ENCODE measurements at regions not wholly inside any gene's neighbourhood (a gene's known extent, or its start where the extent isn't known, plus 50 kb on each side); places are given as distances from the start of the nearest gene placed in this dataset.
"Not testable (repeated sequence)": the region's sequence is repeated elsewhere in the genome, so short reads cannot be mapped to it uniquely, and the experiment has no call there.

DNA sequence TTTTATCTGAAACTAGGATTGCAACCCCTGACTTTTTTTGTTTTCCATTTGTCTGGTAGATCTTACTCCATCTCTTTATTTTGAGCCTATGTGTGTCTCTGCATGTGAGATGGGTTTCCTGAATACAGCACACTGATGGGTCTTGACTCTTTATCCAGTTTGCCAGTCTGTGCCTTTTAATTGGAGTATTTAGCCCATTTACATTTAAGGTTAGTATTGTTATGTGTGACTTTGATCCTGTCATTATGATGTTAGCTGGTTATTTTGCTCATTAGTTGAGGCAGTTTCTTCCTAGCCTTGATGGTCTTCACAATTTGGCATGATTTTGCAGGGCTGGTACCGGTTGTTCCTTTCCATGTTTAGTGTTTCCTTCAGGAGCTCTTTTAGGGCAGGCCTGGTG lies 148.1 kb upstream of the MAST4 start:
- not testable (repeated sequence) for H2BK12ac ChIP-seq (ENCODE audit: low read length); H2AK5ac ChIP-seq (ENCODE audit: low read depth, low read length); H3K36me3 ChIP-seq (replicated peaks in 1 of 2; ENCODE audit: control insufficient read depth in 2 of 2, insufficient read depth in 2 of 2, low read length in 2 of 2); H2BK15ac ChIP-seq (ENCODE audit: low read length); H3K9me3 ChIP-seq (replicated peaks in 1 of 2; ENCODE audit: control insufficient read depth in 2 of 2, insufficient read depth in 1 of 2, low read depth in 1 of 2, low read length in 2 of 2); H3K79me1 ChIP-seq (ENCODE audit: low read depth, low read length); H4K91ac ChIP-seq (ENCODE audit: low read depth, low read length, poor library complexity); H3K27me3 ChIP-seq (ENCODE audit: control insufficient read depth in 3 of 3, insufficient read depth in 3 of 3, low read depth in 1 of 3, low read length in 3 of 3); H3K9ac ChIP-seq (ENCODE audit: low read depth, low read length, poor library complexity); H2AFZ ChIP-seq (ENCODE audit: low read length); H4K8ac ChIP-seq (ENCODE audit: low read depth, low read length); H3K4me3 ChIP-seq (ENCODE audit: low read length in 2 of 2); H3K4me2 ChIP-seq (ENCODE audit: insufficient read depth, low read length, poor library complexity, severe bottlenecking); H3K27ac ChIP-seq (replicated peaks; ENCODE audit: low read length); H3K18ac ChIP-seq (ENCODE audit: low read length); H3K4ac ChIP-seq (ENCODE audit: low read length); H3K23ac ChIP-seq (ENCODE audit: low read depth, low read length, poor library complexity); H3K14ac ChIP-seq (ENCODE audit: low read length); H2BK5ac ChIP-seq (ENCODE audit: low read length); H3K4me1 ChIP-seq (ENCODE audit: control insufficient read depth in 2 of 2, insufficient read depth in 1 of 2, low read depth in 1 of 2, low read length in 2 of 2); H2BK120ac ChIP-seq (ENCODE audit: low read depth, low read length); DNase-seq (ENCODE audit: low spot score)
- WGBS, 2 donors (ENCODE audit: extremely low coverage in 2 of 2, insufficient read length in 2 of 2, insufficient replicate concordance in 1 of 2), result no CpG with 5 or more reads among the region's 1 CpG

DNA sequence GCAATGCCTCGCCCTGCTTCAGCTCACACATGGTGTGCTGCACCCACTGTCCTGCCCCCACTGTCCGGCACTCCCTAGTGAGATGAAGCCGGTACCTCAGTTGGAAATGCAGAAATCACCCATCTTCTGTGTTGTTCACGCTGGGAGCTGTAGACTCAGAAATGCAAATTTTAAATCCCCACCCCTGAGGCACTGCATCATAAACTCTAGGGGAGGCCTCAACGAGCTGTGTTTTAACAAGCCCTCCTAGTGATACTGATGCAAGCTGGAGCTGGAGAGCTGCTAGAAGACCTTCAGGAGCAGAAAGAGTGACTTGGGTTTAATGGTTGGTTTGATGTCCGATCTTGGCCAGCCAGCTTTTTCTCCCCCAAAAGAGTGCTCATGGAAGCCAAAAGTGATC lies 146.0 kb upstream of the MAST4 start:
- H3K4me2 ChIP-seq (ENCODE audit: insufficient read depth, low read length, poor library complexity, severe bottlenecking), result no peak overlapping the region
- no peak for DNase-seq (ENCODE audit: low spot score)
- H2AFZ ChIP-seq (ENCODE audit: low read length), result no peak overlapping the region
- no CpG with 5 or more reads among the region's 6 CpGs for WGBS, 2 donors (ENCODE audit: extremely low coverage in 2 of 2, insufficient read length in 2 of 2, insufficient replicate concordance in 1 of 2)
- no peaks in the 10 kb centered on the region for H3K36me3 ChIP-seq (replicated peaks in 1 of 2; ENCODE audit: control insufficient read depth in 2 of 2, insufficient read depth in 2 of 2, low read length in 2 of 2)
- no peak overlapping the region for H2AK5ac ChIP-seq (ENCODE audit: low read depth, low read length)
- H3K9ac ChIP-seq (ENCODE audit: low read depth, low read length, poor library complexity), result no peak overlapping the region
- H3K23ac ChIP-seq (ENCODE audit: low read depth, low read length, poor library complexity), result no peak overlapping the region
- no peaks in the 10 kb centered on the region for H3K4me1 ChIP-seq (ENCODE audit: control insufficient read depth in 2 of 2, insufficient read depth in 1 of 2, low read depth in 1 of 2, low read length in 2 of 2)
- H3K4me3 ChIP-seq (ENCODE audit: low read length in 2 of 2), result no peak overlapping the region
- no peak overlapping the region for H2BK15ac ChIP-seq (ENCODE audit: low read length)
- H3K79me1 ChIP-seq (ENCODE audit: low read depth, low read length), result no peaks in the 10 kb centered on the region
- no peak overlapping the region for H2BK120ac ChIP-seq (ENCODE audit: low read depth, low read length)
- H3K14ac ChIP-seq (ENCODE audit: low read length), result no peak overlapping the region
- no peak overlapping the region for H2BK12ac ChIP-seq (ENCODE audit: low read length)
- H4K91ac ChIP-seq (ENCODE audit: low read depth, low read length, poor library complexity), result no peak overlapping the region
- no peaks in the 10 kb centered on the region for H3K27me3 ChIP-seq (ENCODE audit: control insufficient read depth in 3 of 3, insufficient read depth in 3 of 3, low read depth in 1 of 3, low read length in 3 of 3)
- H3K27ac ChIP-seq (replicated peaks; ENCODE audit: low read length), result no peak overlapping the region
- H3K9me3 ChIP-seq (replicated peaks in 1 of 2; ENCODE audit: control insufficient read depth in 2 of 2, insufficient read depth in 1 of 2, low read depth in 1 of 2, low read length in 2 of 2), result peaks cover 0 to 2% of the 10 kb centered on the region in 2 donors
- no peak overlapping the region for H3K18ac ChIP-seq (ENCODE audit: low read length)
- H2BK5ac ChIP-seq (ENCODE audit: low read length), result no peak overlapping the region
- no peak overlapping the region for H4K8ac ChIP-seq (ENCODE audit: low read depth, low read length)
- no peak overlapping the region for H3K4ac ChIP-seq (ENCODE audit: low read length)

DNA sequence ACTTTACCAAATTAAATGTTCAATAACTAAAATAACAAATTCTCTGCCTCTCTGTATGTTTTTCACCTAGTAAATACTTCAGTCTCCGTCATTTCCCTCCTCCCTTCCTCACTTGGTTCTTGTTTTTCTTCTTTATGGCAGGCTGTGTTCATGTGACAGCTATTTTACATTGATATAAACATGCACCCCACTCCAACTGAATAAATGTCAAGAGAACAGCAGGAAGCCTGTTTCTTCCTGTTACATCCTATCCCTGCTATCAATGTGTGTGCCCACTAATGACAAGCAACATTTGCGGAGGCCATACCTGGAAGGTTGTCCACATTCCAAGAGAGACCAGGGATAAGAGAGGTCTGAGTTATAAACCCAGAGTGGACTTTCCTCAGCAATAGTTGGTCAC lies 145.2 kb upstream of the MAST4 start:
- H3K36me3 ChIP-seq (replicated peaks in 1 of 2; ENCODE audit: control insufficient read depth in 2 of 2, insufficient read depth in 2 of 2, low read length in 2 of 2), result no peaks in the 10 kb centered on the region
- no peak overlapping the region for H2AFZ ChIP-seq (ENCODE audit: low read length)
- H3K9me3 ChIP-seq (replicated peaks in 1 of 2; ENCODE audit: control insufficient read depth in 2 of 2, insufficient read depth in 1 of 2, low read depth in 1 of 2, low read length in 2 of 2), result peaks cover 0 to 2% of the 10 kb centered on the region in 2 donors
- H3K23ac ChIP-seq (ENCODE audit: low read depth, low read length, poor library complexity), result no peak overlapping the region
- H3K9ac ChIP-seq (ENCODE audit: low read depth, low read length, poor library complexity), result no peak overlapping the region
- no peak overlapping the region for H4K91ac ChIP-seq (ENCODE audit: low read depth, low read length, poor library complexity)
- H2BK15ac ChIP-seq (ENCODE audit: low read length), result no peak overlapping the region
- no peak overlapping the region for H3K18ac ChIP-seq (ENCODE audit: low read length)
- no peak overlapping the region for H3K27ac ChIP-seq (replicated peaks; ENCODE audit: low read length)
- H3K4me2 ChIP-seq (ENCODE audit: insufficient read depth, low read length, poor library complexity, severe bottlenecking), result no peak overlapping the region
- no peak overlapping the region for H2BK12ac ChIP-seq (ENCODE audit: low read length)
- no peak for DNase-seq (ENCODE audit: low spot score)
- WGBS, 2 donors (ENCODE audit: extremely low coverage in 2 of 2, insufficient read length in 2 of 2, insufficient replicate concordance in 1 of 2), result no CpG with 5 or more reads among the region's 2 CpGs
- no peak overlapping the region for H3K14ac ChIP-seq (ENCODE audit: low read length)
- no peak overlapping the region for H4K8ac ChIP-seq (ENCODE audit: low read depth, low read length)
- no peak overlapping the region for H2BK120ac ChIP-seq (ENCODE audit: low read depth, low read length)
- H2BK5ac ChIP-seq (ENCODE audit: low read length), result no peak overlapping the region
- H3K79me1 ChIP-seq (ENCODE audit: low read depth, low read length), result no peaks in the 10 kb centered on the region
- no peak overlapping the region for H3K4ac ChIP-seq (ENCODE audit: low read length)
- H3K4me1 ChIP-seq (ENCODE audit: control insufficient read depth in 2 of 2, insufficient read depth in 1 of 2, low read depth in 1 of 2, low read length in 2 of 2), result no peaks in the 10 kb centered on the region
- no peaks in the 10 kb centered on the region for H3K27me3 ChIP-seq (ENCODE audit: control insufficient read depth in 3 of 3, insufficient read depth in 3 of 3, low read depth in 1 of 3, low read length in 3 of 3)
- no peak overlapping the region for H2AK5ac ChIP-seq (ENCODE audit: low read depth, low read length)
- H3K4me3 ChIP-seq (ENCODE audit: low read length in 2 of 2), result no peak overlapping the region

DNA sequence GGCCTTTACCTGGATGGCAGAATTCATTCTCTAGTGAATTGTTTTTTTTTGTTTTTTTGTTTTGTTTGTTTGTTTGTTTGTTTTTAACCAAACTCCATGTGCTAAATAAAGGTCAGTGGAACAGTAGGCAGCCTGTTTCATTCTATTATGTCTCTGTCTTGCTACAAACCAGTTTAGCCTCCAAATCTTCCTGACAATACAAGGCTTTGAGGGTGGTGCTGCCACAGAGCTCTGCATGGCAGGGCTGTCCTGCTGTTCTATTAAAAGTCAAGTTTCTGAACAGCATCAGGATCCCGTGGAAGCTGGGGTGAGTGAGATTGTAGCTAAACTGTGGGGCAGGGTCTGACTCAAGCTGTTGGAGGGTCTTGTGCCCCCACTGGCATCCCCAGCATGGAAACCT lies 144.1 kb upstream of the MAST4 start:
- Histone ChIP-seq H2BK12ac (ENCODE audit: low read length) (no peak overlapping the region), H2AK5ac (ENCODE audit: low read depth, low read length) (no peak overlapping the region), H3K4me2 (ENCODE audit: insufficient read depth, low read length, poor library complexity, severe bottlenecking) (no peak overlapping the region), H3K23ac (ENCODE audit: low read depth, low read length, poor library complexity) (no peak overlapping the region), H3K36me3 (replicated peaks in 1 of 2; ENCODE audit: control insufficient read depth in 2 of 2, insufficient read depth in 2 of 2, low read length in 2 of 2) (no peaks in the 10 kb centered on the region), H3K27ac (replicated peaks; ENCODE audit: low read length) (no peak overlapping the region), H3K4ac (ENCODE audit: low read length) (no peak overlapping the region), H3K4me3 (ENCODE audit: low read length in 2 of 2) (no peak overlapping the region), H2BK5ac (ENCODE audit: low read length) (no peak overlapping the region), H3K9me3 (replicated peaks in 1 of 2; ENCODE audit: control insufficient read depth in 2 of 2, insufficient read depth in 1 of 2, low read depth in 1 of 2, low read length in 2 of 2) (peaks cover 0 to 2% of the 10 kb centered on the region in 2 donors), H3K9ac (ENCODE audit: low read depth, low read length, poor library complexity) (no peak overlapping the region), H4K91ac (ENCODE audit: low read depth, low read length, poor library complexity) (no peak overlapping the region), H3K4me1 (ENCODE audit: control insufficient read depth in 2 of 2, insufficient read depth in 1 of 2, low read depth in 1 of 2, low read length in 2 of 2) (no peaks in the 10 kb centered on the region), H2BK15ac (ENCODE audit: low read length) (no peak overlapping the region), H3K14ac (ENCODE audit: low read length) (no peak overlapping the region), H3K79me1 (ENCODE audit: low read depth, low read length) (no peaks in the 10 kb centered on the region), H2AFZ (ENCODE audit: low read length) (no peak overlapping the region), H3K18ac (ENCODE audit: low read length) (no peak overlapping the region), H3K27me3 (ENCODE audit: control insufficient read depth in 3 of 3, insufficient read depth in 3 of 3, low read depth in 1 of 3, low read length in 3 of 3) (no peaks in the 10 kb centered on the region), H2BK120ac (ENCODE audit: low read depth, low read length) (no peak overlapping the region), H4K8ac (ENCODE audit: low read depth, low read length) (no peak overlapping the region)
- WGBS, 2 donors (ENCODE audit: extremely low coverage in 2 of 2, insufficient read length in 2 of 2, insufficient replicate concordance in 1 of 2), result no CpG with 5 or more reads among the region's 1 CpG
- no peak for DNase-seq (ENCODE audit: low spot score)

Measured in neuronal stem cell (in vitro differentiated cells).